KMS-11 (cell line): ENCODE measurements at regions not wholly inside any gene's neighbourhood (a gene's known extent, or its start where the extent isn't known, plus 50 kb on each side); places are given as distances from the start of the nearest gene placed in this dataset.

Experiments
- H2AFZ ChIP-seq: fragments of 200-600 bp; sonication (generic); 2 replicates; pipeline ENCODE4 v1.6.1; 2016; ENCODE audit warnings: antibody characterized with exemption, mixed run types, low read depth
- H3K27ac ChIP-seq: fragments of 200-600 bp; sonication (generic); 2 replicates; pipeline ENCODE4 v1.6.1; 2016; ENCODE audit warnings: mild to moderate bottlenecking, mixed run types
- H3K27me3 ChIP-seq: fragments of 200-600 bp; sonication (generic); 2 replicates; pipeline ENCODE4 v1.6.1; 2017; ENCODE audit warnings: mild to moderate bottlenecking, low read depth, mixed run types, moderate library complexity; ENCODE audit not compliant: insufficient read depth
- H3K36me3 ChIP-seq: fragments of 200-600 bp; sonication (generic); 2 replicates; pipeline ENCODE4 v1.6.1; 2017; ENCODE audit warnings: mild to moderate bottlenecking, mixed run types; ENCODE audit not compliant: insufficient read depth
- H3K4me1 ChIP-seq: fragments of 200-600 bp; sonication (generic); 2 replicates; pipeline ENCODE4 v1.6.1; 2016; ENCODE audit warnings: mild to moderate bottlenecking, low read depth, mixed run types; ENCODE audit not compliant: poor library complexity, severe bottlenecking
- H3K4me2 ChIP-seq: fragments of 200-600 bp; sonication (generic); 2 replicates; pipeline ENCODE4 v1.7.0; 2016; ENCODE audit warnings: mild to moderate bottlenecking, mixed run types
- H3K4me3 ChIP-seq: fragments of 200-600 bp; sonication (generic); IDR thresholded peaks from 2 replicates; pipeline ENCODE4 v1.6.1; 2017; ENCODE audit warnings: low read depth, low read length, mixed read lengths; ENCODE audit not compliant: insufficient read depth
- H3K79me2 ChIP-seq: fragments of 200-600 bp; sonication (generic); 2 replicates; pipeline ENCODE4 v1.6.1; 2016; ENCODE audit warnings: low read depth, mixed run types; ENCODE audit not compliant: insufficient read depth
- H3K9ac ChIP-seq: fragments of 200-600 bp; sonication (generic); 2 replicates; pipeline ENCODE4 v1.6.1; 2016; ENCODE audit warnings: mild to moderate bottlenecking, mixed run types
- H4K20me1 ChIP-seq: fragments of 200-600 bp; sonication (generic); 2 replicates; pipeline ENCODE4 v1.6.1; 2016; ENCODE audit warnings: mild to moderate bottlenecking, mixed run types; ENCODE audit not compliant: insufficient read depth
- CTCF ChIP-seq: fragments of 200-600 bp; sonication (generic); conservative IDR thresholded peaks from 2 replicates; pipeline ENCODE4 v1.6.1; 2017; ENCODE audit warnings: low read depth, mild to moderate bottlenecking, antibody characterized with exemption, low read length, moderate library complexity, mixed read lengths

GRCh38 chr2:60365556-60365955 is 187.9 kb downstream of the BCL11A start:
- Histone ChIP-seq H3K36me3 (no peaks in the 10 kb centered on the region), H3K4me2 (no peak overlapping the region), H3K27ac (no peak overlapping the region), H4K20me1 (no peaks in the 10 kb centered on the region), H3K27me3 (no peaks in the 10 kb centered on the region), H3K79me2 (no peaks in the 10 kb centered on the region), H3K4me1 (no peaks in the 10 kb centered on the region), H2AFZ (no peak overlapping the region), H3K9ac (no peak overlapping the region), H3K4me3 (no peak overlapping the region)
- TF ChIP-seq CTCF: no peak

- no peak overlapping the region for H3K9ac ChIP-seq
- no peak overlapping the region for H2AFZ ChIP-seq
- TF ChIP-seq CTCF: no peak
- no peaks in the 10 kb centered on the region for H3K36me3 ChIP-seq
- H3K4me1 ChIP-seq: no peaks in the 10 kb centered on the region
- no peaks in the 10 kb centered on the region for H3K79me2 ChIP-seq
- no peak overlapping the region for H3K4me3 ChIP-seq
- no peak overlapping the region for H3K27ac ChIP-seq
- no peaks in the 10 kb centered on the region for H3K27me3 ChIP-seq
- no peaks in the 10 kb centered on the region for H4K20me1 ChIP-seq
- H3K4me2 ChIP-seq: no peak overlapping the region
These were observed 189.0 kb downstream of the BCL11A start for GRCh38 chr2:60364491-60364890.

- Histone ChIP-seq H2AFZ (no peak overlapping the region), H3K79me2 (no peaks in the 10 kb centered on the region), H3K36me3 (no peaks in the 10 kb centered on the region), H4K20me1 (no peaks in the 10 kb centered on the region), H3K4me2 (no peak overlapping the region), H3K27me3 (no peaks in the 10 kb centered on the region), H3K4me3 (no peak overlapping the region), H3K4me1 (no peaks in the 10 kb centered on the region), H3K9ac (no peak overlapping the region), H3K27ac (no peak overlapping the region)
- TF ChIP-seq CTCF: no peak
These were observed 192.0 kb downstream of the BCL11A start for GRCh38 chr2:60361498-60361897.

GRCh38 chr2:60359569-60359968 is 193.9 kb downstream of the BCL11A start:
- Histone ChIP-seq H3K4me3 (no peak overlapping the region), H3K4me1 (no peaks in the 10 kb centered on the region), H3K36me3 (no peaks in the 10 kb centered on the region), H3K27ac (no peak overlapping the region), H4K20me1 (no peaks in the 10 kb centered on the region), H3K9ac (no peak overlapping the region), H3K79me2 (no peaks in the 10 kb centered on the region), H3K27me3 (no peaks in the 10 kb centered on the region), H2AFZ (no peak overlapping the region), H3K4me2 (no peak overlapping the region)
- no peak for TF ChIP-seq CTCF

- Histone ChIP-seq H4K20me1 (no peaks in the 10 kb centered on the region), H3K4me3 (no peak overlapping the region), H3K79me2 (no peaks in the 10 kb centered on the region), H3K27ac (no peak overlapping the region), H2AFZ (no peak overlapping the region), H3K27me3 (no peaks in the 10 kb centered on the region), H3K4me1 (no peaks in the 10 kb centered on the region), H3K36me3 (no peaks in the 10 kb centered on the region), H3K4me2 (no peak overlapping the region), H3K9ac (no peak overlapping the region)
- no peak for TF ChIP-seq CTCF
These were observed 195.0 kb downstream of the BCL11A start for GRCh38 chr2:60358476-60358875.
